AG10803 (cell line): ENCODE measurements at regions not wholly inside any gene's neighbourhood (a gene's known extent, or its start where the extent isn't known, plus 50 kb on each side); places are given as distances from the start of the nearest gene placed in this dataset.

Experiments
- DNase-seq: peaks from one replicate; pipeline ENCODE4 v3.0.0; 2010; ENCODE audit warnings: low read depth
- H3K4me3 ChIP-seq: 2 replicates; pipeline ENCODE4 v1.5.1; 2011; ENCODE audit warnings: mild to moderate bottlenecking, low read length, control low read depth
- TF ChIP-seq, protein P1 (sequence below): conservative IDR thresholded peaks from 2 replicates; pipeline ENCODE4 v1.5.1; 2011; ENCODE audit warnings: mild to moderate bottlenecking, low read length, control low read depth, inconsistent platforms

DNA sequence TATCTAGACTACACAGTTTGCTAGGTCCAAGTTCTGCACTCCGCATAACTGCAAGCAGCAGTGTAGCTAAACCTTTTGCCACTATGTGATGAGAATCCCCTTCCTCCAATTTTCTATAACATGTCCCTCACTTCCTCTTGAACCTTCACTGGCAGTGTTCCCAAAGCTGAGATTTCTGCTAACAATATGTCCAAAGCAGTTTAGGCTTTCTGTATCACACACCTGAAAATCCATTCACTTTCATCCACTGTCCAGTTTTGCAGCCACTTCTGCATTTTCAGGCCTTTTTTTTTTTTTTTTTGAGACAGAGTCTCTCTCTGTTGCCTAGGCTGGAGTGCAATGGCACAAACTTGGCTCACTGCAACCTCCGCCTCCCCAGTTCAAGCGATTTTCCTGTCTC, 111.1 kb downstream of the GADD45G start:
- TF ChIP-seq, protein P1, sequence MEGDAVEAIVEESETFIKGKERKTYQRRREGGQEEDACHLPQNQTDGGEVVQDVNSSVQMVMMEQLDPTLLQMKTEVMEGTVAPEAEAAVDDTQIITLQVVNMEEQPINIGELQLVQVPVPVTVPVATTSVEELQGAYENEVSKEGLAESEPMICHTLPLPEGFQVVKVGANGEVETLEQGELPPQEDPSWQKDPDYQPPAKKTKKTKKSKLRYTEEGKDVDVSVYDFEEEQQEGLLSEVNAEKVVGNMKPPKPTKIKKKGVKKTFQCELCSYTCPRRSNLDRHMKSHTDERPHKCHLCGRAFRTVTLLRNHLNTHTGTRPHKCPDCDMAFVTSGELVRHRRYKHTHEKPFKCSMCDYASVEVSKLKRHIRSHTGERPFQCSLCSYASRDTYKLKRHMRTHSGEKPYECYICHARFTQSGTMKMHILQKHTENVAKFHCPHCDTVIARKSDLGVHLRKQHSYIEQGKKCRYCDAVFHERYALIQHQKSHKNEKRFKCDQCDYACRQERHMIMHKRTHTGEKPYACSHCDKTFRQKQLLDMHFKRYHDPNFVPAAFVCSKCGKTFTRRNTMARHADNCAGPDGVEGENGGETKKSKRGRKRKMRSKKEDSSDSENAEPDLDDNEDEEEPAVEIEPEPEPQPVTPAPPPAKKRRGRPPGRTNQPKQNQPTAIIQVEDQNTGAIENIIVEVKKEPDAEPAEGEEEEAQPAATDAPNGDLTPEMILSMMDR = no peak

DNA sequence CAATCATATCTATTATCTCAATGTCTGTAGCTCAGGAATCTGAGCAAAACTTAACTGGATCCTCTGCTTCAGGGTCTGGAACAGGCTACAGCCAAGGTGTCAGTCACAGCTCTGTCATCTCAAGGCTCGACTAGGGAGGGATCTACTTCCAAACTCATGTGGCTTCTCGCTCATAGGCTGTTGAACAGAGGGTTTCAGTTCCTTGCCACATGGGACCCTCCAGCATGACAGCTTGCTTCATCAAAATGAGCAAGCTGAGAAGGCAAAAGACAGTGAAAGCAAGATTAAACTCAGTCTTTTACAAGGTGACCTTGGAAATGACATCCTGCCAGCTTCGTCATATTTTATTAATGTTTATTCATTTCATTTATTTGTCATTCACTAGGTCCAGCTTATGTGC, 111.7 kb downstream of the GADD45G start:
- no peak for DNase-seq
- TF ChIP-seq, protein P1 = no peak
- no peak overlapping the region for H3K4me3 ChIP-seq

More for the DNA sequence above, 111.1 kb downstream of the GADD45G start:
- H3K4me3 ChIP-seq = no peak overlapping the region
- DNase-seq = no peak

DNA sequence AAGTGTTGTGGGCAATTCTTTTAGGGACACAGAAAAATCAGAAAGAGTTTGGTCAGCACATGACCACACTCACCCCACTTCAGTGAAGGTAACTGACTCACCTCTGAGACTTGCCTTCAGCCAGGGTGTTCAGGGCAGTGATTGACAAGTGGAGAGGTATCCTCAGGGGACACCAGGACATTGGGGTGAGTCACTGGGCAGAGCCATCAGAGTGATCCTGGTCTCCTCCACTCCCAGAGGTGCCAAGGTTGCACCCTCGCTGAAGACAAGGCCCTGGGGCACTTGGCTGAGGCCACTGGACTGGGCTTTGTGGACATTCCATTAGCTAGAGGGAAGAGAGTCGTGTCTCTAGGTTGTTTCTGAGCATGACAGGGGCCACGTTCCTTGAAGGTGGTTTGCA, 113.4 kb downstream of the GADD45G start:
- no peak for DNase-seq
- H3K4me3 ChIP-seq = no peak overlapping the region
- TF ChIP-seq, protein P1 = no peak

DNA sequence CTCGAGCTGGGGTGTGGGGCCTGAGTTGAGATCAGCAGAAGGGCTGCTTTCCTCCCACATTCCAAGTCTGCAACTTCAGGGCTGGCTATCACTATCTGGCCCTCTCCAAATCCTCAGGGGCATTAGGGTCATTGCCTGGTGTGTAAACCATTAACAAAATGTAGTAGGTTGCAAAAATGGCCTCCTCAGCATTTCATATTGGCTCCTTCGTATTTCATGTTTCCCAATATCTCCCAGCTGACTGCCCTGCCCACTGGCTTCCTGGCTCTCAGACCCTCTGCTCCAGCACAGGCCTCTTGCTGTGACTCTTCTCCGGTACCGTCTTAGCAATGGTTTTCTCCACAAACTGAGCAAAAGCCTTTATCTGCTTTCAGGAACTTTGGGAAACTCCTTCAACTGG, 113.8 kb downstream of the GADD45G start:
- no peak for DNase-seq
- TF ChIP-seq, protein P1 = no peak
- H3K4me3 ChIP-seq = no peak overlapping the region

DNA sequence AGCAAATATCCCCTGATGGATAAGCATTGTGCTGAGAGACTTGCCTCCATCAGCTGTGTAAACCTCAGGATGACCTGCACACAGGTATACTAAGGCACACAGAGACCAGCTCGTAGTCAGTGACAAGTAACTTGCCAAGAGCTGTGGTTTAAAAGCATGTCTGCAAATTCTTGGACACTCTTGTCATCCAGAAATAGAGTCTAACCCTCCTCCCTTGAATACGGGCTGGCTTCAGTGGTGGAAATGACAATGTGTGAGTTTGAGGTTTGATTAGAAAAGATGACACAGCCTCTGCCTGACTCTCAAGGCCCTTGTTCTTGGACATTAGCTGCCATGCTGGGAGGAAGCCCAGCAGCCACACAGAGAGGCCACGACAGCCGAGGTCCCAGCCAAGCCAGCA, 114.4 kb downstream of the GADD45G start:
- no peak overlapping the region for H3K4me3 ChIP-seq
- no peak for DNase-seq
- TF ChIP-seq, protein P1 = no peak

DNA sequence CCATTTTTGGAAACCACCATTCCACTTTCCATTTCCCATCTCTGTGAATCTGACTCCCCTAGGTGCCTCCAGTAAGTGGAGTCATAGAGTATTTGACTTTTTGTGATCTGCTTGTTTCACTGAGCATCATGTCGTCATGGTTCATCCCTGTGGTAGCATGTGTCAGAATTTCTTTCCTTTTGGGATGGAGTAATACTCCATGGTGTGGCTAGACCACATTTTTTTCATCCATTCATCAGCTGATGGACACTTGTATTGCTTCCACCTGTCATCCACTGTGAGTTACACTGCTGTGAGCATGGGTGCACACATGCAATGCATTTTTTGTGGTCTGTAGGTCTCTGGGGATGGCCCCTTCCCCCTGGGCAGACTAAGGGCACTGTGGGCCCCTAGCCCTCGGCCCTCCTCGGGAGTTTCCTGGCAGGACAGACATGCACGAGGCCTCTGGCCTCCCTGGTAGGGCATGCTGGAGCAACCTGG, 115.9 kb downstream of the GADD45G start:
- H3K4me3 ChIP-seq = no peak overlapping the region
- no peak for DNase-seq
- TF ChIP-seq, protein P1 = no peak

DNA sequence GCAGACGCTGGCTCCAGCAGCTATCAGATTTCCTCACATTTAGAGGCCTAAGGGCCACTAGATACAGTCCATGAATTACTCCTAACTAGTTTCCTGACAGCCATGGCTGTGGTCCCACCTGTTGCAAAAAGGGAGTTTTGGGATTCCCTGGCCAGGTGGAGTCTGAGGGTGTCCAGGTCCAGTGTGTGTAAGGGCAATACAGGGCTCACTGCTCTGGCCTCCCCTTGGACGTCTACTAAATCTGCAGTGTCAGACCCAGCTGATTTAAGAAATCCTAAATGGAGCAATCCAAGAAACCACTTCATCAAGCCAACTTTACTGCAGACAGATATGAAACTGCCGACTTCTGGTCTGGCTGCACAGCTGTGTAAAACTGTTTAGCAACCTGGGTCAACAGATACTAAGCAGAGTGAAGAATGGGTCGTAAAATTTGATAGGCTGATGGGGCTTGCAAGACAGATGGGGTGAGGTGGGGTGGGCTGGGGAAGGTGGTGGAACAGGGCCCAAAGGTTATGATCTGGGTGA, 116.4 kb downstream of the GADD45G start:
- no peak for DNase-seq
- TF ChIP-seq, protein P1 = no peak
- H3K4me3 ChIP-seq = no peak overlapping the region
